NCI-H748 (cell line): ENCODE measurements at regions not wholly inside any gene's neighbourhood (a gene's known extent, or its start where the extent isn't known, plus 50 kb on each side); places are given as distances from the start of the nearest gene placed in this dataset.
"Not testable (repeated sequence)": the region's sequence is repeated elsewhere in the genome, so short reads cannot be mapped to it uniquely, and the experiment has no call there.

ENCODE experiments used
- DNase-seq: peaks from one replicate; lab custom pipeline; 2025; ENCODE audit not compliant: unreplicated experiment; lab: John Stamatoyannopoulos, UW

- no peak for DNase-seq
Observed at GRCh38 chr4:36587909-36588472, 306.6 kb downstream of the DTHD1 start.

- DNase-seq, result no peak
Observed at GRCh38 chr4:36590343-36590742, 308.9 kb downstream of the DTHD1 start.

- DNase-seq, result no peak
Observed at GRCh38 chr4:36601864-36602495, 320.6 kb downstream of the DTHD1 start.

GRCh38 chr4:36609661-36610060 lies 328.2 kb downstream of the DTHD1 start:
- DNase-seq, result no peak

- no peak for DNase-seq
Observed at GRCh38 chr4:36610628-36611027, 329.2 kb downstream of the DTHD1 start.

- not testable (repeated sequence) for DNase-seq
Observed at GRCh38 chr4:36613142-36613541, 331.7 kb downstream of the DTHD1 start.

GRCh38 chr4:36614011-36614410 lies 332.6 kb downstream of the DTHD1 start:
- DNase-seq, result no peak

- no peak for DNase-seq
Observed at GRCh38 chr4:36618102-36618501, 336.7 kb downstream of the DTHD1 start.

GRCh38 chr4:36624030-36624429 lies 342.6 kb downstream of the DTHD1 start:
- no peak for DNase-seq

GRCh38 chr4:36638273-36638811 lies 356.9 kb downstream of the DTHD1 start:
- no peak for DNase-seq

- DNase-seq, result no peak
Observed at GRCh38 chr4:36640876-36641275, 359.5 kb downstream of the DTHD1 start.

- DNase-seq, result no peak
Observed at GRCh38 chr4:36651253-36651652, 369.8 kb downstream of the DTHD1 start.

GRCh38 chr4:36652857-36653256 lies 371.4 kb downstream of the DTHD1 start:
- DNase-seq, result no peak

- DNase-seq, result no peak
Observed at GRCh38 chr4:36665985-36666527, 384.6 kb downstream of the DTHD1 start.

- no peak for DNase-seq
Observed at GRCh38 chr4:36675436-36675835, 394.0 kb downstream of the DTHD1 start.

- DNase-seq, result peak; percentile 3
Observed at GRCh38 chr4:36676139-36677050, 395.0 kb downstream of the DTHD1 start.

- no peak for DNase-seq
Observed at GRCh38 chr4:36677112-36677511, 395.7 kb downstream of the DTHD1 start.

- no peak for DNase-seq
Observed at GRCh38 chr4:36677874-36678273, 396.5 kb downstream of the DTHD1 start.

GRCh38 chr4:36687681-36688080 lies 406.3 kb downstream of the DTHD1 start:
- no peak for DNase-seq

- no peak for DNase-seq
Observed at GRCh38 chr4:36692586-36692985, 411.2 kb downstream of the DTHD1 start.

- no peak for DNase-seq
Observed at GRCh38 chr4:36702245-36702644, 420.8 kb downstream of the DTHD1 start.
